IMR-90 (cell line): ENCODE measurements at regions not wholly inside any gene's neighbourhood (a gene's known extent, or its start where the extent isn't known, plus 50 kb on each side); places are given as distances from the start of the nearest gene placed in this dataset.

Experiments used
- BHLHE40 ChIP-seq: fragments of 150-350 bp; IDR thresholded peaks from 2 replicates; pipeline ENCODE4 v1.6.1; 2016; ENCODE audit warnings: mild to moderate bottlenecking, low read depth, low read length
- CEBPB ChIP-seq: IDR thresholded peaks from 2 replicates; pipeline ENCODE4 v1.6.1; 2012; ENCODE audit warnings: low read depth, low read length, improper control_type of control experiment
- CHD1 ChIP-seq: IDR thresholded peaks from 2 replicates; pipeline ENCODE4 v1.6.1; 2012; ENCODE audit warnings: low read depth, low read length, improper control_type of control experiment
- FOS ChIP-seq: fragments of 150-350 bp; IDR thresholded peaks from 2 replicates; pipeline ENCODE4 v1.6.1; 2016; ENCODE audit warnings: low read depth, low read length
- MAFK ChIP-seq: IDR thresholded peaks from 2 replicates; pipeline ENCODE4 v1.6.1; 2012; ENCODE audit warnings: low read depth, low read length, improper control_type of control experiment
- MAZ ChIP-seq: IDR thresholded peaks from 2 replicates; pipeline ENCODE4 v1.6.1; 2012; ENCODE audit warnings: low read depth, mild to moderate bottlenecking, low read length, improper control_type of control experiment, moderate library complexity, borderline replicate concordance
- MXI1 ChIP-seq: IDR thresholded peaks from 2 replicates; pipeline ENCODE4 v1.6.1; 2012; ENCODE audit warnings: low read depth, mild to moderate bottlenecking, low read length, moderate library complexity, borderline replicate concordance
- POLR2A ChIP-seq: IDR thresholded peaks from 2 replicates; pipeline ENCODE4 v1.6.1; 2012; ENCODE audit warnings: mild to moderate bottlenecking, low read depth, low read length
- RAD21 ChIP-seq: IDR thresholded peaks from 2 replicates; pipeline ENCODE4 v1.6.1; 2012; ENCODE audit warnings: low read length, improper control_type of control experiment
- RCOR1 ChIP-seq: IDR thresholded peaks from 2 replicates; pipeline ENCODE4 v1.6.1; 2012; ENCODE audit warnings: mild to moderate bottlenecking, low read length, improper control_type of control experiment; ENCODE audit not compliant: insufficient replicate concordance
- TF ChIP-seq, protein P1 (sequence below): conservative IDR thresholded peaks from 2 replicates; pipeline ENCODE4 v1.5.1; 2012; ENCODE audit warnings: mild to moderate bottlenecking, low read depth, low read length, improper control_type of control experiment
- TF ChIP-seq, protein P2 (sequence below): fragments of 150-350 bp; IDR thresholded peaks from 2 replicates; pipeline ENCODE4 v1.6.1; 2017; ENCODE audit warnings: mild to moderate bottlenecking, antibody characterized with exemption, low read length, low read depth

DNA sequence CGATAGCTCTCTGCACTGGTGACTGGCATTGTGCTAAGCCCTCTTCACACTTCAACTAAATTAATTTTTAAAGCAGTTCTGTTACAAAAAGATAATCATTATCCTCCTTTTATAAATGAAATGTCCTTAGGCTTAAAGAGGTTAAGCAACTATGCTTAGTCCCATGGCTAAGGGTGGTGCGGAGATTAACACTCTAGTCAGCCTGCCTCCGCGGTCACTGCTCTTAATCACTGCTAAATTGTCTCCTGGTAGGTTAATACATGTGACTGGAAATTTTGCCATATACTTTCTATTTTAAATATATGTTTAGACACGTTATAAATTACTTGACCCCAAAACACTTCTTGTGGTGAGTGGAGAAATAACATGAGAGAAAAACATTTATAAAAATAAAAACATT lies 473.7 kb downstream of the CENPC start:
- TF ChIP-seq, protein P1, sequence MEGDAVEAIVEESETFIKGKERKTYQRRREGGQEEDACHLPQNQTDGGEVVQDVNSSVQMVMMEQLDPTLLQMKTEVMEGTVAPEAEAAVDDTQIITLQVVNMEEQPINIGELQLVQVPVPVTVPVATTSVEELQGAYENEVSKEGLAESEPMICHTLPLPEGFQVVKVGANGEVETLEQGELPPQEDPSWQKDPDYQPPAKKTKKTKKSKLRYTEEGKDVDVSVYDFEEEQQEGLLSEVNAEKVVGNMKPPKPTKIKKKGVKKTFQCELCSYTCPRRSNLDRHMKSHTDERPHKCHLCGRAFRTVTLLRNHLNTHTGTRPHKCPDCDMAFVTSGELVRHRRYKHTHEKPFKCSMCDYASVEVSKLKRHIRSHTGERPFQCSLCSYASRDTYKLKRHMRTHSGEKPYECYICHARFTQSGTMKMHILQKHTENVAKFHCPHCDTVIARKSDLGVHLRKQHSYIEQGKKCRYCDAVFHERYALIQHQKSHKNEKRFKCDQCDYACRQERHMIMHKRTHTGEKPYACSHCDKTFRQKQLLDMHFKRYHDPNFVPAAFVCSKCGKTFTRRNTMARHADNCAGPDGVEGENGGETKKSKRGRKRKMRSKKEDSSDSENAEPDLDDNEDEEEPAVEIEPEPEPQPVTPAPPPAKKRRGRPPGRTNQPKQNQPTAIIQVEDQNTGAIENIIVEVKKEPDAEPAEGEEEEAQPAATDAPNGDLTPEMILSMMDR, result no peak
- TF ChIP-seq, protein P2, sequence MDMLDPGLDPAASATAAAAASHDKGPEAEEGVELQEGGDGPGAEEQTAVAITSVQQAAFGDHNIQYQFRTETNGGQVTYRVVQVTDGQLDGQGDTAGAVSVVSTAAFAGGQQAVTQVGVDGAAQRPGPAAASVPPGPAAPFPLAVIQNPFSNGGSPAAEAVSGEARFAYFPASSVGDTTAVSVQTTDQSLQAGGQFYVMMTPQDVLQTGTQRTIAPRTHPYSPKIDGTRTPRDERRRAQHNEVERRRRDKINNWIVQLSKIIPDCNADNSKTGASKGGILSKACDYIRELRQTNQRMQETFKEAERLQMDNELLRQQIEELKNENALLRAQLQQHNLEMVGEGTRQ, result no peak
- TF ChIP-seq POLR2A, result no peak
- TF ChIP-seq CEBPB, result no peak
- no peak for TF ChIP-seq BHLHE40
- TF ChIP-seq RAD21, result no peak
- no peak for TF ChIP-seq CHD1
- TF ChIP-seq RCOR1, result no peak
- TF ChIP-seq MXI1, result no peak
- TF ChIP-seq MAFK, result no peak
- no peak for TF ChIP-seq FOS
- TF ChIP-seq MAZ, result no peak
